HG02852 (cell line): ENCODE measurements at regions not wholly inside any gene's neighbourhood (a gene's known extent, or its start where the extent isn't known, plus 50 kb on each side); places are given as distances from the start of the nearest gene placed in this dataset.

ENCODE experiments used
- ATAC-seq: cut with Tn5 transposase; IDR thresholded peaks from one replicate; pipeline ENCODE4 v1.9.1; 2021; ENCODE audit warnings: mild to moderate bottlenecking, moderate library complexity; ENCODE audit not compliant: unreplicated experiment

GRCh38 chr2:59077026-59077725 is 836.1 kb upstream of the FANCL start:
- no peak for ATAC-seq

DNA sequence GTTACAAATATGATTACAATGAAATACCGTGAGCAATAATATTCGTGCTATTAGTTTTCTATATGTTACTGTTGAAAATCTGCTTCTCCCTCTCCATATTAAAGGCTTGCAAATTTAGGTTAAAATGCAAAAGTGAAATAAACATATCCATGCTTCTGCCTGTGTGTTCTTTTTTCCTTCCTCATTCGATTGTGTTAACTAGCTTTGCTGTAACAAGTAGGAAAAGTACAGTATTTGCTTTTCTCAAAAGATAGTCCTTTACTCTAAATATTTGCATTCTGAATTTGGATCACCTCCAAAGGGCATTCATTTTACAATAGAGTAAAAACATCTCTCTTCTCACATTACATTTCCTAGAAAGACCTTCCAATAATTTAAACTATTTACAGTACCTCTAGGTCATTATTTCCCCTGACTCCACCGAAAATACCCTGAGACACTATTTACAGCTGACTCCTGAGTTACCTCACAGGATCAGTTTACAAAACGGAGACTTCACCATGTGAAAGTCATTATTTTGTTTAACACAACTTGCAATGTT is 835.0 kb upstream of the FANCL start:
- ATAC-seq: no peak

GRCh38 chr2:59074071-59074470 is 832.9 kb upstream of the FANCL start:
- no peak for ATAC-seq

DNA sequence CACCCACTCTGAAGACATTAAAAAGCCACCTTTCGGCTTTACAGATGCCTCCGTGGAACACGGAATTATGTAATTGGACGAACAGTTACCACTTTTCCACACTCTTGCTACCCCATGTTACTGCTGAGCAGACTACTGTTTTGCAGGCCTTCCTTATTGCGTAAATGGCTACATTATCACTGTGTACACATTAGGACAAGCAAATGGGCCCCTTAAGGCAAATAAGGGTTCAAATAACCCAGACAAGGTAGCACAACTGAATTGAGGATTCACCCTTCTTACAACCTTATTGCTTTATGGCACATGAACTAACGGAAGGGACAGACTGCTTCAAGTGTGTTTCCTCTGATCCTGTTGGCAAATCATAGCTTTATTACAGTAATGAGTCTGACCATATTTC is 832.2 kb upstream of the FANCL start:
- no peak for ATAC-seq

GRCh38 chr2:59068255-59068654 is 827.1 kb upstream of the FANCL start:
- no peak for ATAC-seq

DNA sequence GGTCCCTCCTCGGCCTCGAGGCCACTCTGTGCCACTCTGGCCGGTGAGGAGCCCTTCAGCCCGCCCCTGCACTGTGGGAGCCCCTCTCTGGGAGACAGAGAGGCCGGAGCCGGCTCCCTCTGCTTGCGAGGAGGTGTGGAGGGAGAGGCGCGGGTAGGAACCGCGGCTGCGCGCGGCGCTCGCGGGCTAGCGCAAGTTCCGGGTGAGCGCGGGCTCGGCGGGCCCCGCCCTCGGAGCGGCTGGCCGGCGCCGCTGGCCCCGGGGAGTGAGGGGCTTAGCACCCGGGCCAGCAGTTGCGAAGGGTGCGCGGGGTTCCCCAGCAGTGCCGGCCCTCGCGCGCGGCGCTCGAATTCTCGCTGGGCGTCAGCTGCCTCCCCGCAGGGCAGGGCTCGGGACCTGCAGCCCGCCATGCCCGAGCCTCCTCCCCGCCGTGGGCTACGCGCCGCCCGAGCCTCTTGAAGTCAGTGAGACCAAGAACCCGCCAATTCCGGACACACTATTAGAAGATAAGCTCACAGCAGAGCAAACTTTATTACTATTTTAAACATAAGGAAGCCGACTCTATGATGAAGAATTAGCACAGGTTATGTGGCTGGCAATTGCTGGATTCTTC is 825.8 kb upstream of the FANCL start:
- no peak for ATAC-seq

DNA sequence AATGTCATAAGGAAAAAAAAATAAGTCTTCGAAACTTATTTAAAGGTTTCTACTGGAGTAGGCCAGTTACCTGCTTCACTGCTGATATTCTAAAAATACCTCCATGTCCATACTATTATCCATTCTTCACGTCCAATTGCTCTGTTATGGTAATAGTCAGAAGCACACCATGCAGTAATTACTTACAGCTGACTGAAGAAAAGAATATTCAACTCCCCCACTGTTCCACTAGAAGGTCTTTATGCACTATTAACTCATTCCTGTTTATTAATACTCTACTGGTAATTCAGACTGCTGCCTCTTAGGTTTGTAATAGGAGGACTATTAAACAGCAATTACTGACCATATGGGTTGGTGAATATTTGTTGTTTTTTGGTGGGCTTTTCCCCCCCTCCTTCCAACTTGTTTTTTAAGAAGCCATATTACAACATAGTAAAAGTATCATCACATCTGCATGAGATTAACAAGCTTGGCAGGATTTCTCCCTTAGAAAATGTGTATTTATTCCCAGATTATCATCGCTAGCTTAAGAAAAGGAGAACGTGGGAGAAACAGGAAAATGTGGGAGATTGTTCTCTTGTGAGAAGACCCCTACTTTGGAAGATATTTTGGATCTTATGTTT is 806.4 kb upstream of the FANCL start:
- no peak for ATAC-seq

DNA sequence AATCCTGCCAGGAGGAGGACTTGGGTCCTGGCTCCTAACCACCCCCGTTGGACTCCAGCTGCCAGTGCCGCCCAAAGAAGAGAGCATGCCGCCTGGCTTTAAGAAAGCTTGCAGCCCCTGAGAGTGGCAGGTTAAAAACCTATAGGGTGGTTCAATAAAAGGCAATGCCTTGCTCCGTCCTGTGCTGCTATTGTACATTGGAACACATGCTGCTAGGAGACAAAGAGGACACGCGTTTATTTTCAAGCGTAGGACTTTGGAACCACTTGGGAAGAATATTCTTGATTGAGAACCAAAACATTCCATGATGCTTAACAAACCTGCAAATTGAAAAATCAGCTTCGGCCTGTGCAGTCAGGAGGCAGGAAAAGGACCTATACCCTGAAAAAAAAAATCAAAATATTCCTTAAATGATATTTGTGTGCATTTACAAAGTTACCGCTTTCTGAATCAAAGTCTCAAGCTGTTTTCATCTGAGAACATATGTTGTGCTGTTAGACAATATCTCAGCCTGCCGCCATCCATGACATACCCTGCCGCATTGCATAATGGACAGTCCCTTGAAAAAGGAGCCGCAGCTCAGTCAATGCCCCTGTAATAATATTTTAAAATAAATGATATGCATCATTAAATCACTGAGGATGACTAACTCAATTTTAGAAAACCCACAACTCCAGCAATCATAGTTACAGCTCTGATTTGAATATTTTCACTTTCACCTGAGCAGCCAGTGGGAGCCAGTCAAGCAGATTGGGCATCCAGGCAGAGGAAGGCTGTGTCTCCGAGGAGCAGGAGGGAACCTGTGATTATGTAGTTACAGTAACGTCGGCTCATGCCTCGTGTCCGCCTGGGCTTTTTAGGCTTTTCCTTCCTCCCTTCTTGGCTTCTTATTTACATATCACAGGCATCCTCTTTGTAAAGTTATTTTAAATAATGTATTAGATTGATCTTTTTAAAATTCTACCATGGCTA is 805.6 kb upstream of the FANCL start:
- ATAC-seq: no peak

GRCh38 chr2:59044736-59045135 is 803.6 kb upstream of the FANCL start:
- no peak for ATAC-seq

- ATAC-seq: no peak
Observed at GRCh38 chr2:59041139-59041538, 800.0 kb upstream of the FANCL start.

GRCh38 chr2:59034837-59035236 is 793.7 kb upstream of the FANCL start:
- ATAC-seq: no peak

GRCh38 chr2:59034106-59034505 is 793.0 kb upstream of the FANCL start:
- ATAC-seq: no peak

GRCh38 chr2:59033661-59034060 is 792.5 kb upstream of the FANCL start:
- ATAC-seq: no peak

DNA sequence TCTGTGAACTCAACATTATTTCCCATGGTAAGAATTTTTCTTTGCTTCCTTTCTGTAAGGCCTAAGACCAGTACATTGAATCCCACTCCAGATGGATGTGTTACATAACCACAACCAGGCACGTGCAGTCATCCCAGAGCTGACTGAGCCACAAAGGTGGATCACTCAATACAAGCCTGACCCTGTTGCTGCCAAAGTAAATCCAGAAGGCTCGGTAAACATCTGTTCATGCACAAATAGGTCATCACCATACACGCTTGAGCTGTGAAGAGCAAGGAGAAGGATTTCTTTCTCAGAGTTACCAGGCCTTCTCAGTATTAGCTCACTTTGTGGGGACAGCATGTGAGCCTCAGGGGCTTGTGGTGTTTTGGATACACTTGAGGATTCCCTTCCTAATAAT is 791.4 kb upstream of the FANCL start:
- ATAC-seq: no peak

- no peak for ATAC-seq
Observed at GRCh38 chr2:59029058-59029457, 787.9 kb upstream of the FANCL start.

- no peak for ATAC-seq
Observed at GRCh38 chr2:59027320-59027719, 786.2 kb upstream of the FANCL start.

GRCh38 chr2:59025157-59025757 is 784.1 kb upstream of the FANCL start:
- ATAC-seq: peak; percentile 79

GRCh38 chr2:59021786-59022185 is 780.7 kb upstream of the FANCL start:
- ATAC-seq: no peak

- no peak for ATAC-seq
Observed at GRCh38 chr2:59019566-59020159, 778.5 kb upstream of the FANCL start.

- ATAC-seq: no peak
Observed at GRCh38 chr2:59018737-59019136, 777.6 kb upstream of the FANCL start.
